Aorta (tissue), 5 donors: ENCODE measurements at regions not wholly inside any gene's neighbourhood (a gene's known extent, or its start where the extent isn't known, plus 50 kb on each side); places are given as distances from the start of the nearest gene placed in this dataset.

Experiments used
- ATAC-seq: fragments of 200-7000 bp; cut with Tn5 transposase; one replicate; pipeline ENCODE4 v1.9.1; 2022; ENCODE audit warnings: moderate library complexity; ENCODE audit not compliant: low FRiP score
- DNase-seq, 2 donors: peaks; one replicate each; pipeline ENCODE4 v3.0.0-alpha.2; 2020
- H3K27ac ChIP-seq, 2 donors: one replicate each; pipeline ENCODE4 v1.5.1; 2013; ENCODE audit warnings: low read length in 2 of 2, mild to moderate bottlenecking in 2 of 2, moderate library complexity in 2 of 2, control low read depth in 1 of 2, inconsistent platforms in 1 of 2, low read depth in 1 of 2
- H3K27me3 ChIP-seq, 2 donors: one replicate each; pipeline ENCODE4 v1.6.1; 2013; ENCODE audit warnings: control low read depth in 1 of 2, low read length in 1 of 2, mild to moderate bottlenecking in 1 of 2, moderate library complexity in 1 of 2; ENCODE audit not compliant: insufficient read depth in 2 of 2, control insufficient read depth in 1 of 2
- H3K36me3 ChIP-seq, 2 donors: one replicate each; pipeline ENCODE4 v1.6.1; 2013; ENCODE audit warnings: control low read depth in 1 of 2, low read length in 1 of 2, mild to moderate bottlenecking in 1 of 2; ENCODE audit not compliant: insufficient read depth in 2 of 2, control insufficient read depth in 1 of 2
- H3K4me1 ChIP-seq, 2 donors: one replicate each; pipeline ENCODE4 v1.6.1; 2013; ENCODE audit warnings: low read length in 2 of 2, control low read depth in 1 of 2, mild to moderate bottlenecking in 1 of 2, moderate library complexity in 1 of 2; ENCODE audit not compliant: insufficient read depth in 2 of 2, control insufficient read depth in 1 of 2
- H3K4me3 ChIP-seq, 2 donors: one replicate each; pipeline ENCODE4 v1.5.1; 2013; ENCODE audit warnings: low read length in 2 of 2, control low read depth in 1 of 2, mild to moderate bottlenecking in 1 of 2
- H3K9me3 ChIP-seq: one replicate; pipeline ENCODE4 v1.6.1; 2013; ENCODE audit warnings: mild to moderate bottlenecking, low read length; ENCODE audit not compliant: control insufficient read depth
- WGBS, 2 donors: extraction: QIAGEN DNeasy Blood & Tissue Kit; methylation state at CpG; one replicate each; pipeline ENCODE4 v1.1.7; 2013; 5-methylcytosine and 5-hydroxymethylcytosine counted together
- intact Hi-C, 2 donors: fragments of 100-400 bp; cut with DNase I; formaldehyde crosslinking; loops; one replicate each; pipeline versions ENCODE4 v1.14.2 to v1.15.0; 2022
- donor health status: healthy with polysubstance abuse.
- donor health status: Bipolar disorder and iron deficiency.
- donor health status: DM: no; HTN: no; CAD: no.
- donor health status: DM: no; HTN: no; CAD: no.
- donor health status: DM: yes; HTN: yes; CAD: no.

- WGBS, 2 donors = 73 to 75% methylated on average over 16 of the region's 16 CpGs
- intact Hi-C loops = no loop called here
- Histone ChIP-seq H3K36me3 (no peaks in the 10 kb centered on the region), H3K9me3 (no peaks in the 10 kb centered on the region), H3K27ac (no peak overlapping the region), H3K27me3 (no peaks in the 10 kb centered on the region), H3K4me1 (no peaks in the 10 kb centered on the region), H3K4me3 (no peak overlapping the region)
- ATAC-seq = no peak
- no peak for DNase-seq
Observed at GRCh38 chrX:145677109-145677817, 140.4 kb upstream of the SLITRK2 start.

- WGBS, 2 donors = 60 to 73% methylated on average over 9 of the region's 9 CpGs
- no peaks in the 10 kb centered on the region for H3K9me3 ChIP-seq
- ATAC-seq (no peak), DNase-seq (no peak)
- H3K4me3 ChIP-seq = no peak overlapping the region
- H3K27me3 ChIP-seq = no peaks in the 10 kb centered on the region
- no peaks in the 10 kb centered on the region for H3K4me1 ChIP-seq
- intact Hi-C loops = no loop called here
- H3K27ac ChIP-seq = no peak overlapping the region
- H3K36me3 ChIP-seq = no peaks in the 10 kb centered on the region
Observed at GRCh38 chrX:145682518-145683298, 134.9 kb upstream of the SLITRK2 start.

- 68 to 71% methylated on average over 4 of the region's 4 CpGs for WGBS, 2 donors
- no peak overlapping the region for H3K4me3 ChIP-seq
- ATAC-seq (no peak), DNase-seq (no peak)
- H3K4me1 ChIP-seq = no peaks in the 10 kb centered on the region
- H3K9me3 ChIP-seq = no peaks in the 10 kb centered on the region
- H3K27me3 ChIP-seq = no peaks in the 10 kb centered on the region
- H3K27ac ChIP-seq = no peak overlapping the region
- no peaks in the 10 kb centered on the region for H3K36me3 ChIP-seq
- intact Hi-C loops = no loop called here
Observed at GRCh38 chrX:145687146-145687545, 130.5 kb upstream of the SLITRK2 start.

GRCh38 chrX:145687707-145688106, 129.9 kb upstream of the SLITRK2 start:
- DNase-seq (no peak), ATAC-seq (no peak)
- H3K27me3 ChIP-seq = no peaks in the 10 kb centered on the region
- H3K9me3 ChIP-seq = no peaks in the 10 kb centered on the region
- H3K4me1 ChIP-seq = no peaks in the 10 kb centered on the region
- no peak overlapping the region for H3K27ac ChIP-seq
- no peak overlapping the region for H3K4me3 ChIP-seq
- H3K36me3 ChIP-seq = no peaks in the 10 kb centered on the region
- 56 to 66% methylated on average over 1 of the region's 1 CpG for WGBS, 2 donors
- intact Hi-C loops = no loop called here

GRCh38 chrX:145694048-145694447, 123.6 kb upstream of the SLITRK2 start:
- intact Hi-C loops = no loop called here
- 69 to 78% methylated on average over 3 of the region's 3 CpGs for WGBS, 2 donors
- Histone ChIP-seq H3K4me3 (no peak overlapping the region), H3K27ac (no peak overlapping the region), H3K4me1 (no peaks in the 10 kb centered on the region), H3K27me3 (no peaks in the 10 kb centered on the region), H3K9me3 (no peaks in the 10 kb centered on the region), H3K36me3 (no peaks in the 10 kb centered on the region)
- ATAC-seq (no peak), DNase-seq (no peak)

- DNase-seq = no peak
- intact Hi-C loops = no loop called here
- no peaks in the 10 kb centered on the region for H3K27me3 ChIP-seq
- H3K9me3 ChIP-seq = no peaks in the 10 kb centered on the region
- no peaks in the 10 kb centered on the region for H3K36me3 ChIP-seq
- 44 to 64% methylated on average over 5 of the region's 5 CpGs for WGBS, 2 donors
- no peak overlapping the region for H3K27ac ChIP-seq
- ATAC-seq = no peak
- no peaks in the 10 kb centered on the region for H3K4me1 ChIP-seq
- H3K4me3 ChIP-seq = no peak overlapping the region
Observed at GRCh38 chrX:145715641-145716138, 101.9 kb upstream of the SLITRK2 start.

DNA sequence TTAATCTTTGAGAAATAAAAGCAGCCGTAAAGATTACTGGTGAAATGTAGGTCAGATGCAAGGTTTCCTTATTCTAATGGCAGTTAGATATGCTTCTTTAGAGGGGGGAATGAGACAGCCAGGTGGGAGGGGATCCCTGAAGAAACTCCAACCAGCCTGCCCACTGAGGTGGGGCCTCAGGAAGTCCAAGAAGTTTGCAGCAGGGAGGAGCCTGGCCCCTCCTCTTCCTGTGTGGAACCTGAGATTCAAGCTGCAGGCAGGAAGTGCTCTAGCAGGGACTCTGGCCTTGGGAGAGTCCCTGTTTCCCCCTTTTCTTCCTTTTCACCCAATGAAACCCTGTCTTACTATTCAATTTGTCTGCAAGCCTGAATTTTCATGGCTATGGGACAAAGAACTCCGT, 101.4 kb upstream of the SLITRK2 start:
- Histone ChIP-seq H3K4me1 (no peaks in the 10 kb centered on the region), H3K27ac (no peak overlapping the region), H3K9me3 (no peaks in the 10 kb centered on the region), H3K36me3 (no peaks in the 10 kb centered on the region), H3K4me3 (no peak overlapping the region), H3K27me3 (no peaks in the 10 kb centered on the region)
- WGBS, 2 donors = 85 to 90% methylated on average over 2 of the region's 2 CpGs
- no peak for DNase-seq
- ATAC-seq = no peak
- intact Hi-C loops = no loop called here

- H3K36me3 ChIP-seq = no peaks in the 10 kb centered on the region
- H3K4me1 ChIP-seq = no peaks in the 10 kb centered on the region
- DNase-seq = no peak
- H3K27me3 ChIP-seq = no peaks in the 10 kb centered on the region
- H3K9me3 ChIP-seq = peaks cover 1% of the 10 kb centered on the region
- H3K27ac ChIP-seq = no peak overlapping the region
- 41 to 53% methylated on average over 5 of the region's 5 CpGs for WGBS, 2 donors
- intact Hi-C loops = no loop called here
- no peak overlapping the region for H3K4me3 ChIP-seq
- ATAC-seq = no peak
Observed at GRCh38 chrX:145727476-145727875, 90.2 kb upstream of the SLITRK2 start.

DNA sequence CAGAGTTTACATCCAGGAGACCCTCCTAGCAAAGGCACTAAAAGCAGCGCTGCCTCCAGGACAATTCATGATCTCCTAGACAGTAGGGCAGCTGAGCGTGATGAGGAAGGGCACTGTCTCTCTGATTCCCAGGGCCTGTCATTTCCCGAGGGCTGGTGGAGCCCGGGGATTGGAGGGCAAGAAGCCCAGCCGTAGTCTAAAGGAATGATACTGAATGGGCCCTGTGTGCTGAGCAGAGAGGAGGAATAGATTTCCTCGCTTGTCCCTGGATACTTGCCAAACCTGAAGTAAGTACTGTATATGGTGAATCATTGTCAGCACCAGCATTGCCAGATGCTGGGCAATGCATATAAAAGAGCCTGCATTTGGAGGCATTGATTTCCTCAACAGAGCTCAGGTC, 88.0 kb upstream of the SLITRK2 start:
- no peaks in the 10 kb centered on the region for H3K36me3 ChIP-seq
- 61% methylated on average over 6 of the region's 6 CpGs for WGBS, 2 donors
- no peak for DNase-seq

More for the DNA sequence above, 88.0 kb upstream of the SLITRK2 start:
- Histone ChIP-seq H3K4me3 (no peak overlapping the region), H3K27me3 (no peaks in the 10 kb centered on the region), H3K9me3 (peaks cover 1% of the 10 kb centered on the region), H3K27ac (no peak overlapping the region), H3K4me1 (no peaks in the 10 kb centered on the region)
- no peak for ATAC-seq
- intact Hi-C loops = no loop called here
